Breast epithelium (tissue), 4 donors: ENCODE measurements at regions not wholly inside any gene's neighbourhood (a gene's known extent, or its start where the extent isn't known, plus 50 kb on each side); places are given as distances from the start of the nearest gene placed in this dataset.

ENCODE experiments used
- DNase-seq, 2 donors: peaks; one replicate each; pipeline ENCODE4 v3.0.0-alpha.2; 2019; ENCODE audit warnings: low spot score in 2 of 2
- H3K27ac ChIP-seq, 2 donors: fragments of 200-600 bp; sonication (generic) in 1 of 2; one replicate each; pipeline ENCODE4 v1.5.1; 2016 to 2019; ENCODE audit warnings: mild to moderate bottlenecking in 1 of 2
- H3K27me3 ChIP-seq, 2 donors: fragments of 200-600 bp; sonication (generic) in 1 of 2; one replicate each; pipeline versions ENCODE4 v1.5.1 to v1.6.0; 2017 to 2019; ENCODE audit warnings: control low read depth in 1 of 2, mild to moderate bottlenecking in 1 of 2
- H3K36me3 ChIP-seq: fragments of 200-600 bp; one replicate; pipeline ENCODE4 v1.5.1; 2019
- H3K4me1 ChIP-seq, 2 donors: fragments of 200-600 bp; sonication (generic); one replicate each; pipeline ENCODE4 v1.5.1; 2016 to 2019; ENCODE audit warnings: control low read depth in 1 of 2
- H3K4me3 ChIP-seq, 3 donors: fragments of 200-600 bp; sonication (generic); 1 replicate in 2 of 3; 2 replicates in 1 of 3; pipeline ENCODE4 v1.5.1; 2016 to 2019; ENCODE audit warnings: mild to moderate bottlenecking in 3 of 3, moderate library complexity in 2 of 3
- H3K9me3 ChIP-seq, 2 donors: fragments of 200-600 bp; sonication (generic) in 1 of 2; one replicate each; pipeline ENCODE4 v1.5.1; 2016 to 2019; ENCODE audit warnings: control low read depth in 1 of 2
- CTCF ChIP-seq, 3 donors: fragments of 450-650 bp; IDR thresholded peaks; one replicate each; pipeline ENCODE4 v1.5.1; 2016 to 2017; ENCODE audit warnings: antibody characterized with exemption in 3 of 3, mild to moderate bottlenecking in 3 of 3, moderate library complexity in 3 of 3
- POLR2A ChIP-seq: fragments of 450-650 bp; IDR thresholded peaks from one replicate; pipeline ENCODE4 v1.6.1; 2016; ENCODE audit warnings: antibody characterized with exemption, mild to moderate bottlenecking, moderate library complexity
- POLR2AphosphoS5 ChIP-seq, 3 donors: sonication (generic); formaldehyde crosslinking; IDR thresholded peaks; one replicate each; pipeline ENCODE4 v1.6.1; 2017; ENCODE audit warnings: antibody characterized with exemption in 3 of 3
- intact Hi-C: fragments of 100-400 bp; cut with DNase I; formaldehyde crosslinking; loops from one replicate; pipeline ENCODE4 v1.15.1; 2023; ENCODE audit warnings: low total_unique reads

- no peaks in the 10 kb centered on the region for H3K4me1 ChIP-seq
- no peaks in the 10 kb centered on the region for H3K27me3 ChIP-seq
- TF ChIP-seq CTCF (IDR thresholded peaks at IDR 0.05) (no peak), POLR2A (no peak), POLR2AphosphoS5 (IDR thresholded peaks at IDR 0.05) (no peak)
- no peak overlapping the region for H3K4me3 ChIP-seq
- intact Hi-C loops, result no loop called here
- no peak for DNase-seq
- H3K36me3 ChIP-seq, result no peaks in the 10 kb centered on the region
- H3K27ac ChIP-seq, result no peak overlapping the region
- H3K9me3 ChIP-seq, result no peaks in the 10 kb centered on the region
Measured at GRCh38 chr13:75927183-75927669, 291.1 kb downstream of the LMO7 start.

- no peak for DNase-seq
- intact Hi-C loops, result no loop called here
Measured at GRCh38 chr13:75920536-75920935, 284.4 kb downstream of the LMO7 start.

GRCh38 chr13:75919660-75920199, 283.6 kb downstream of the LMO7 start:
- Histone ChIP-seq H3K36me3 (no peaks in the 10 kb centered on the region), H3K4me1 (no peaks in the 10 kb centered on the region), H3K27ac (no peak overlapping the region), H3K9me3 (no peaks in the 10 kb centered on the region), H3K27me3 (no peaks in the 10 kb centered on the region), H3K4me3 (no peak overlapping the region)
- no peak for DNase-seq
- intact Hi-C loops, result no loop called here
- TF ChIP-seq POLR2AphosphoS5 (IDR thresholded peaks at IDR 0.05), result no peak
- TF ChIP-seq POLR2A, result no peak
- no peak for TF ChIP-seq CTCF (IDR thresholded peaks at IDR 0.05)

More at GRCh38 chr13:75920536-75920935, 284.4 kb downstream of the LMO7 start:
- H3K9me3 ChIP-seq, result no peaks in the 10 kb centered on the region
- TF ChIP-seq CTCF (IDR thresholded peaks at IDR 0.05) (no peak), POLR2A (no peak), POLR2AphosphoS5 (IDR thresholded peaks at IDR 0.05) (no peak)
- no peak overlapping the region for H3K27ac ChIP-seq
- no peak overlapping the region for H3K4me3 ChIP-seq
- no peaks in the 10 kb centered on the region for H3K36me3 ChIP-seq
- no peaks in the 10 kb centered on the region for H3K27me3 ChIP-seq
- no peaks in the 10 kb centered on the region for H3K4me1 ChIP-seq

GRCh38 chr13:75915066-75915465, 278.9 kb downstream of the LMO7 start:
- DNase-seq, result no peak
- H3K9me3 ChIP-seq, result no peaks in the 10 kb centered on the region
- H3K4me3 ChIP-seq, result no peak overlapping the region
- no peaks in the 10 kb centered on the region for H3K4me1 ChIP-seq
- H3K27ac ChIP-seq, result no peak overlapping the region
- TF ChIP-seq CTCF (IDR thresholded peaks at IDR 0.05) (no peak), POLR2AphosphoS5 (IDR thresholded peaks at IDR 0.05) (no peak), POLR2A (no peak)
- no peaks in the 10 kb centered on the region for H3K36me3 ChIP-seq
- intact Hi-C loops, result no loop called here
- H3K27me3 ChIP-seq, result no peaks in the 10 kb centered on the region

- Histone ChIP-seq H3K4me3 (no peak overlapping the region), H3K4me1 (no peaks in the 10 kb centered on the region), H3K9me3 (no peaks in the 10 kb centered on the region), H3K27me3 (no peaks in the 10 kb centered on the region), H3K27ac (no peak overlapping the region), H3K36me3 (no peaks in the 10 kb centered on the region)
- no peak for DNase-seq
- intact Hi-C loops, result no loop called here
- TF ChIP-seq CTCF (IDR thresholded peaks at IDR 0.05) (no peak), POLR2AphosphoS5 (IDR thresholded peaks at IDR 0.05) (no peak), POLR2A (no peak)
Measured at GRCh38 chr13:75913925-75914324, 277.8 kb downstream of the LMO7 start.
